ENCODE measurements at regions not wholly inside any gene's neighbourhood (a gene's known extent, or its start where the extent isn't known, plus 50 kb on each side); places are given as distances from the start of the nearest gene placed in this dataset.

- DNase-seq (ENCODE audit: low read depth) = no peak
- TF ChIP-seq CTCF (IDR thresholded peaks at IDR 0.05; ENCODE audit: insufficient read depth, low read depth, low read length) = no peak
Observed at GRCh38 chr18:37668971-37669747, 103.6 kb upstream of the CELF4 start.

GRCh38 chr18:37667836-37668235 lies 102.2 kb upstream of the CELF4 start:
- no peak overlapping the region for H3K4me3 ChIP-seq (ENCODE audit: low read depth, low read length)
- DNase-seq (ENCODE audit: low read depth) = no peak
- no peak for TF ChIP-seq CTCF (IDR thresholded peaks at IDR 0.05; ENCODE audit: insufficient read depth, low read depth, low read length)

More at GRCh38 chr18:37668971-37669747, 103.6 kb upstream of the CELF4 start:
- no peak overlapping the region for H3K4me3 ChIP-seq (ENCODE audit: low read depth, low read length)

- TF ChIP-seq CTCF (IDR thresholded peaks at IDR 0.05; ENCODE audit: insufficient read depth, low read depth, low read length) = no peak
- no peak for DNase-seq (ENCODE audit: low read depth)
Observed at GRCh38 chr18:37666991-37667390, 101.4 kb upstream of the CELF4 start.

GRCh38 chr18:37666451-37666850 lies 100.9 kb upstream of the CELF4 start:
- H3K4me3 ChIP-seq (ENCODE audit: low read depth, low read length) = no peak overlapping the region
- TF ChIP-seq CTCF (IDR thresholded peaks at IDR 0.05; ENCODE audit: insufficient read depth, low read depth, low read length) = no peak
- no peak for DNase-seq (ENCODE audit: low read depth)

More at GRCh38 chr18:37666991-37667390, 101.4 kb upstream of the CELF4 start:
- no peak overlapping the region for H3K4me3 ChIP-seq (ENCODE audit: low read depth, low read length)

GRCh38 chr18:37665346-37665745 lies 99.7 kb upstream of the CELF4 start:
- no peak overlapping the region for H3K4me3 ChIP-seq (ENCODE audit: low read depth, low read length)
- DNase-seq (ENCODE audit: low read depth) = no peak
- TF ChIP-seq CTCF (IDR thresholded peaks at IDR 0.05; ENCODE audit: insufficient read depth, low read depth, low read length) = no peak

GRCh38 chr18:37663446-37663845 lies 97.8 kb upstream of the CELF4 start:
- no peak overlapping the region for H3K4me3 ChIP-seq (ENCODE audit: low read depth, low read length)
- TF ChIP-seq CTCF (IDR thresholded peaks at IDR 0.05; ENCODE audit: insufficient read depth, low read depth, low read length) = no peak
- DNase-seq (ENCODE audit: low read depth) = no peak

All from fibroblast of villous mesenchyme (primary cell).